IMR-90 (cell line): ENCODE measurements at regions not wholly inside any gene's neighbourhood (a gene's known extent, or its start where the extent isn't known, plus 50 kb on each side); places are given as distances from the start of the nearest gene placed in this dataset.

Experiments
- ATAC-seq: fragments of 200-7000 bp; cut with Tn5 transposase; 2 replicates; pipeline ENCODE4 v1.9.1; 2020; ENCODE audit warnings: low read depth, mild to moderate bottlenecking, moderate library complexity
- BruUV-seq: library from RNA; stranded (reverse); fragments of 400-500 nt; replicated peaks from 2 replicates; lab custom pipeline; 2021; lab: Mats Ljungman, UMichigan
- CTCF ChIA-PET: fragments of 300-600 bp; formaldehyde crosslinking; extraction: SDS; loops from one replicate; lab custom pipeline; 2021; ENCODE audit warnings: antibody characterized with exemption; lab: Yijun Ruan, JAX
- POLR2A ChIA-PET: fragments of 300-600 bp; sonication (Branson Sonifier 250); formaldehyde crosslinking; loops from one replicate; lab custom pipeline; 2022; ENCODE audit warnings: antibody characterized with exemption; ENCODE audit not compliant: unreplicated experiment; lab: Charles Lee
- DNase-seq: peaks from one replicate; pipeline ENCODE4 v3.0.0; 2013
- H2AFZ ChIP-seq: replicated peaks from 2 replicates; pipeline ENCODE3; 2013; ENCODE audit warnings: low read length, mild to moderate bottlenecking; ENCODE audit not compliant: poor library complexity
- H2AK5ac ChIP-seq: 2 replicates; pipeline ENCODE4 v1.6.1; 2013; ENCODE audit warnings: low read depth, low read length, inconsistent platforms
- H2AK9ac ChIP-seq: replicated peaks from 2 replicates; pipeline ENCODE3; 2013; ENCODE audit warnings: mild to moderate bottlenecking, low read depth, low read length, moderate library complexity; ENCODE audit not compliant: poor library complexity
- H2BK120ac ChIP-seq: 2 replicates; pipeline ENCODE4 v1.6.1; 2013; ENCODE audit warnings: low read depth, low read length, inconsistent platforms
- H2BK15ac ChIP-seq: 3 replicates; pipeline ENCODE4 v1.6.1; 2013; ENCODE audit warnings: low read depth, low read length, inconsistent platforms
- H2BK20ac ChIP-seq: 2 replicates; pipeline ENCODE4 v1.6.1; 2013; ENCODE audit warnings: low read depth, mild to moderate bottlenecking, inconsistent platforms, low read length, moderate library complexity
- H2BK5ac ChIP-seq: 2 replicates; pipeline ENCODE4 v1.6.1; 2013; ENCODE audit warnings: mild to moderate bottlenecking, low read depth, low read length, inconsistent platforms; ENCODE audit not compliant: poor library complexity, severe bottlenecking
- H3K14ac ChIP-seq: replicated peaks from 2 replicates; pipeline ENCODE4 v1.6.1; 2013; ENCODE audit warnings: low read depth, low read length, inconsistent platforms
- H3K18ac ChIP-seq: 2 replicates; pipeline ENCODE4 v1.6.1; 2013; ENCODE audit warnings: low read depth, low read length, control low read depth
- H3K23ac ChIP-seq: 2 replicates; pipeline ENCODE4 v1.6.1; 2013; ENCODE audit warnings: low read depth, low read length, inconsistent platforms
- H3K27ac ChIP-seq: 2 replicates; pipeline ENCODE4 v1.5.1; 2013; ENCODE audit warnings: mild to moderate bottlenecking, control low read depth, low read length; ENCODE audit not compliant: insufficient read depth
- H3K27me3 ChIP-seq: 2 replicates; pipeline ENCODE4 v1.6.1; 2013; ENCODE audit warnings: low read length; ENCODE audit not compliant: control insufficient read depth, insufficient read depth
- H3K36me3 ChIP-seq: 2 replicates; pipeline ENCODE4 v1.6.1; 2013; ENCODE audit warnings: low read length, mixed read lengths; ENCODE audit not compliant: control insufficient read depth, insufficient read depth
- H3K4ac ChIP-seq: 2 replicates; pipeline ENCODE4 v1.6.1; 2013; ENCODE audit warnings: low read depth, low read length, inconsistent platforms
- H3K4me1 ChIP-seq: 2 replicates; pipeline ENCODE4 v1.6.1; 2013; ENCODE audit warnings: low read length, mixed read lengths; ENCODE audit not compliant: control insufficient read depth, insufficient read depth
- H3K4me2 ChIP-seq: 2 replicates; pipeline ENCODE4 v1.6.1; 2013; ENCODE audit warnings: low read depth, mild to moderate bottlenecking, control low read depth, low read length, moderate library complexity
- H3K4me3 ChIP-seq: 2 replicates; pipeline ENCODE4 v1.5.1; 2013; ENCODE audit warnings: low read depth, mild to moderate bottlenecking, control low read depth, low read length, moderate library complexity; ENCODE audit not compliant: insufficient read depth
- H3K56ac ChIP-seq: 2 replicates; pipeline ENCODE4 v1.6.1; 2013; ENCODE audit warnings: low read length, inconsistent platforms; ENCODE audit not compliant: insufficient read depth; ENCODE audit errors: extremely low read depth
- H3K79me1 ChIP-seq, 2 experiments: 2 replicates each; pipeline ENCODE4 v1.6.1; 2013; ENCODE audit warnings: low read length in 2 of 2, inconsistent platforms in 1 of 2, low read depth in 1 of 2
- H3K9ac ChIP-seq: 2 replicates; pipeline ENCODE4 v1.6.1; 2013; ENCODE audit warnings: low read depth, low read length, control low read depth
- H3K9me1 ChIP-seq: 2 replicates; pipeline ENCODE4 v1.6.1; 2013; ENCODE audit warnings: low read length, inconsistent platforms; ENCODE audit not compliant: insufficient read depth
- H3K9me3 ChIP-seq: 2 replicates; pipeline ENCODE4 v1.6.1; 2013; ENCODE audit warnings: low read length; ENCODE audit not compliant: control insufficient read depth, insufficient read depth
- H4K20me1 ChIP-seq: 2 replicates; pipeline ENCODE4 v1.6.1; 2013; ENCODE audit warnings: low read length, inconsistent platforms; ENCODE audit not compliant: insufficient read depth
- H4K5ac ChIP-seq: 2 replicates; pipeline ENCODE4 v1.6.1; 2013; ENCODE audit warnings: mild to moderate bottlenecking, low read depth, low read length, control low read depth
- H4K8ac ChIP-seq, 2 experiments: 2 replicates each; pipeline ENCODE4 v1.6.1; 2013; ENCODE audit warnings: low read depth in 2 of 2, low read length in 2 of 2, control low read depth in 1 of 2, inconsistent platforms in 1 of 2
- H4K91ac ChIP-seq: 2 replicates; pipeline ENCODE4 v1.6.1; 2013; ENCODE audit warnings: low read depth, low read length, inconsistent platforms; ENCODE audit not compliant: insufficient read depth
- BHLHE40 ChIP-seq: fragments of 150-350 bp; IDR thresholded peaks from 2 replicates; pipeline ENCODE4 v1.6.1; 2016; ENCODE audit warnings: mild to moderate bottlenecking, low read depth, low read length
- CEBPB ChIP-seq: IDR thresholded peaks from 2 replicates; pipeline ENCODE4 v1.6.1; 2012; ENCODE audit warnings: low read depth, low read length, improper control_type of control experiment
- FOS ChIP-seq: fragments of 150-350 bp; IDR thresholded peaks from 2 replicates; pipeline ENCODE4 v1.6.1; 2016; ENCODE audit warnings: low read depth, low read length
- MXI1 ChIP-seq: IDR thresholded peaks from 2 replicates; pipeline ENCODE4 v1.6.1; 2012; ENCODE audit warnings: low read depth, mild to moderate bottlenecking, low read length, moderate library complexity, borderline replicate concordance
- POLR2A ChIP-seq: IDR thresholded peaks from 2 replicates; pipeline ENCODE4 v1.6.1; 2012; ENCODE audit warnings: mild to moderate bottlenecking, low read depth, low read length
- RAD21 ChIP-seq: IDR thresholded peaks from 2 replicates; pipeline ENCODE4 v1.6.1; 2012; ENCODE audit warnings: low read length, improper control_type of control experiment
- SMC3 ChIP-seq: fragments of 150-350 bp; IDR thresholded peaks from 2 replicates; pipeline ENCODE4 v1.6.1; 2016; ENCODE audit warnings: low read depth, mild to moderate bottlenecking, antibody characterized with exemption, low read length, moderate library complexity
- WGBS, 2 experiments: methylation state at CpG; one replicate each; pipeline versions ENCODE4 v1.1.5 to v1.1.7; 2013; ENCODE audit warnings: missing lambda C conversion rate in 2 of 2; ENCODE audit not compliant: insufficient read length in 1 of 2; ENCODE audit errors: extremely low coverage in 2 of 2; 5-methylcytosine and 5-hydroxymethylcytosine counted together
- dilution Hi-C: fragments of 300-500 bp; cut with HindIII; formaldehyde crosslinking; loops from one replicate; pipeline ENCODE4 v1.14.3; 2018; ENCODE audit warnings: low sequenced_read_pairs; ENCODE audit not compliant: unreplicated experiment
- in situ Hi-C: fragments of 300-500 bp; cut with MboI; formaldehyde crosslinking; loops from 3 replicates; pipeline ENCODE4 v1.14.3; 2019; ENCODE audit warnings: low sequenced_read_pairs, inconsistent platforms, mixed read lengths
- intact Hi-C: fragments of 100-400 bp; cut with micrococcal nuclease; formaldehyde crosslinking; loops from 2 replicates; pipeline ENCODE4 v1.10.0; 2022
- TF ChIP-seq, protein P1 (sequence below): fragments of 150-350 bp; IDR thresholded peaks from 2 replicates; pipeline ENCODE4 v1.6.1; 2017; ENCODE audit warnings: mild to moderate bottlenecking, antibody characterized with exemption, low read length, low read depth
- TF ChIP-seq, protein P2 (sequence below): conservative IDR thresholded peaks from 2 replicates; pipeline ENCODE4 v1.5.1; 2012; ENCODE audit warnings: mild to moderate bottlenecking, low read depth, low read length, improper control_type of control experiment

GRCh38 chr1:30541721-30542485, 181.5 kb downstream of the MATN1 start:
- no TSS peak for BruUV-seq
- no peak overlapping the region for H4K8ac ChIP-seq
- no peak overlapping the region for H3K18ac ChIP-seq
- no peak overlapping the region for H2AK9ac ChIP-seq
- H2AK5ac ChIP-seq: no peak overlapping the region
- no CpG with 5 or more reads among the region's 10 CpGs for WGBS, 2 experiments
- H2BK5ac ChIP-seq: no peak overlapping the region
- no peak overlapping the region for H2BK15ac ChIP-seq
- in situ Hi-C loops (no loop called here), intact Hi-C loops (no loop called here), dilution Hi-C loops (no loop called here)
- no peak overlapping the region for H3K56ac ChIP-seq
- H2AFZ ChIP-seq: no peak overlapping the region
- no peaks in the 10 kb centered on the region for H3K79me1 ChIP-seq
- no peak overlapping the region for H3K4me3 ChIP-seq
- H3K4ac ChIP-seq: no peak overlapping the region
- POLR2A ChIA-PET: no interaction called here
- H2BK120ac ChIP-seq: no peak overlapping the region
- H3K4me2 ChIP-seq: no peak overlapping the region
- H3K9ac ChIP-seq: no peak overlapping the region
- no peak overlapping the region for H4K91ac ChIP-seq
- TF ChIP-seq SMC3: no peak
- TF ChIP-seq FOS: no peak
- TF ChIP-seq, protein P1, sequence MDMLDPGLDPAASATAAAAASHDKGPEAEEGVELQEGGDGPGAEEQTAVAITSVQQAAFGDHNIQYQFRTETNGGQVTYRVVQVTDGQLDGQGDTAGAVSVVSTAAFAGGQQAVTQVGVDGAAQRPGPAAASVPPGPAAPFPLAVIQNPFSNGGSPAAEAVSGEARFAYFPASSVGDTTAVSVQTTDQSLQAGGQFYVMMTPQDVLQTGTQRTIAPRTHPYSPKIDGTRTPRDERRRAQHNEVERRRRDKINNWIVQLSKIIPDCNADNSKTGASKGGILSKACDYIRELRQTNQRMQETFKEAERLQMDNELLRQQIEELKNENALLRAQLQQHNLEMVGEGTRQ: no peak
- TF ChIP-seq BHLHE40: no peak
- TF ChIP-seq, protein P2, sequence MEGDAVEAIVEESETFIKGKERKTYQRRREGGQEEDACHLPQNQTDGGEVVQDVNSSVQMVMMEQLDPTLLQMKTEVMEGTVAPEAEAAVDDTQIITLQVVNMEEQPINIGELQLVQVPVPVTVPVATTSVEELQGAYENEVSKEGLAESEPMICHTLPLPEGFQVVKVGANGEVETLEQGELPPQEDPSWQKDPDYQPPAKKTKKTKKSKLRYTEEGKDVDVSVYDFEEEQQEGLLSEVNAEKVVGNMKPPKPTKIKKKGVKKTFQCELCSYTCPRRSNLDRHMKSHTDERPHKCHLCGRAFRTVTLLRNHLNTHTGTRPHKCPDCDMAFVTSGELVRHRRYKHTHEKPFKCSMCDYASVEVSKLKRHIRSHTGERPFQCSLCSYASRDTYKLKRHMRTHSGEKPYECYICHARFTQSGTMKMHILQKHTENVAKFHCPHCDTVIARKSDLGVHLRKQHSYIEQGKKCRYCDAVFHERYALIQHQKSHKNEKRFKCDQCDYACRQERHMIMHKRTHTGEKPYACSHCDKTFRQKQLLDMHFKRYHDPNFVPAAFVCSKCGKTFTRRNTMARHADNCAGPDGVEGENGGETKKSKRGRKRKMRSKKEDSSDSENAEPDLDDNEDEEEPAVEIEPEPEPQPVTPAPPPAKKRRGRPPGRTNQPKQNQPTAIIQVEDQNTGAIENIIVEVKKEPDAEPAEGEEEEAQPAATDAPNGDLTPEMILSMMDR: no peak
- TF ChIP-seq MXI1: no peak
- TF ChIP-seq POLR2A: no peak
- no peak for TF ChIP-seq CEBPB
- no peak for TF ChIP-seq RAD21
- no peaks in the 10 kb centered on the region for H3K9me1 ChIP-seq
- H3K23ac ChIP-seq: no peak overlapping the region
- CTCF ChIA-PET: no interaction called here
- H3K4me1 ChIP-seq: no peaks in the 10 kb centered on the region
- H3K14ac ChIP-seq: no peak overlapping the region
- H3K9me3 ChIP-seq: no peaks in the 10 kb centered on the region
- DNase-seq (no peak), ATAC-seq (no peak)
- H3K36me3 ChIP-seq: no peaks in the 10 kb centered on the region
- H3K27me3 ChIP-seq: no peaks in the 10 kb centered on the region
- no peak overlapping the region for H4K5ac ChIP-seq
- H3K27ac ChIP-seq: no peak overlapping the region
- no peaks in the 10 kb centered on the region for H4K20me1 ChIP-seq
- no peak overlapping the region for H2BK20ac ChIP-seq
